ENCODE measurements at regions not wholly inside any gene's neighbourhood (a gene's known extent, or its start where the extent isn't known, plus 50 kb on each side); places are given as distances from the start of the nearest gene placed in this dataset.

- TF ChIP-seq ZBTB48 (tag by site-specific recombination; IDR thresholded peaks at IDR 0.05) (no peak), ZNF518A (tag by site-specific recombination; conservative IDR thresholded peaks at IDR 0.05; ENCODE audit: low read depth) (no peak), ZNF660 (tag by site-specific recombination; IDR thresholded peaks at IDR 0.05) (no peak), KLF17 (tag by site-specific recombination; IDR thresholded peaks at IDR 0.05) (no peak), ZNF704 (tag by site-specific recombination; IDR thresholded peaks at IDR 0.05) (no peak)
Observed at GRCh38 chr14:98742001-98742400, 530.0 kb downstream of the BCL11B start (continued).

GRCh38 chr14:98743536-98743935 is 528.5 kb downstream of the BCL11B start:
- ChIA-PET POLR2A (no interaction called here), CTCF (no interaction called here)
- H3K9me3 ChIP-seq (ENCODE audit: control insufficient read depth, insufficient read depth, low read depth, low read length) = no peaks in the 10 kb centered on the region
- H3K27ac ChIP-seq (ENCODE audit: extremely low read depth, low read depth, low read length) = no peak overlapping the region
- TF ChIP-seq ZNF571 (tag by site-specific recombination; IDR thresholded peaks at IDR 0.05) (no peak), KLF7 (tag by site-specific recombination; IDR thresholded peaks at IDR 0.05; ENCODE audit: borderline replicate concordance) (no peak)
- no peaks in the 10 kb centered on the region for H3K36me3 ChIP-seq (ENCODE audit: control insufficient read depth in 2 of 2, insufficient read depth in 1 of 2, low read length in 2 of 2)
- H3K4me1 ChIP-seq (ENCODE audit: control insufficient read depth, insufficient read depth, low read length) = no peaks in the 10 kb centered on the region
- no peak overlapping the region for H3K4me3 ChIP-seq (ENCODE audit: low read depth, low read length)

GRCh38 chr14:98748966-98749365 is 523.0 kb downstream of the BCL11B start:
- no peak overlapping the region for H3K4me3 ChIP-seq (ENCODE audit: low read depth, low read length)
- H3K36me3 ChIP-seq (ENCODE audit: control insufficient read depth in 2 of 2, insufficient read depth in 1 of 2, low read length in 2 of 2) = no peaks in the 10 kb centered on the region
- ChIA-PET CTCF (no interaction called here), POLR2A (no interaction called here)
- no peaks in the 10 kb centered on the region for H3K9me3 ChIP-seq (ENCODE audit: control insufficient read depth, insufficient read depth, low read depth, low read length)
- no peaks in the 10 kb centered on the region for H3K4me1 ChIP-seq (ENCODE audit: control insufficient read depth, insufficient read depth, low read length)
- TF ChIP-seq ZFP37 (tag by site-specific recombination; IDR thresholded peaks at IDR 0.05) (no peak), ZBTB17 (tag by site-specific recombination; IDR thresholded peaks at IDR 0.05) (peak; percentile 94)
- H3K27ac ChIP-seq (ENCODE audit: extremely low read depth, low read depth, low read length) = no peak overlapping the region

- H3K4me1 ChIP-seq (ENCODE audit: control insufficient read depth, insufficient read depth, low read length) = no peaks in the 10 kb centered on the region
- H3K4me3 ChIP-seq (ENCODE audit: low read depth, low read length) = no peak overlapping the region
- ChIA-PET CTCF (no interaction called here), POLR2A (no interaction called here)
- no peak overlapping the region for H3K27ac ChIP-seq (ENCODE audit: extremely low read depth, low read depth, low read length)
- TF ChIP-seq PRDM1 (tag by site-specific recombination; IDR thresholded peaks at IDR 0.05) = no peak
- peak; percentile 72 for TF ChIP-seq ZBTB17 (tag by site-specific recombination; IDR thresholded peaks at IDR 0.05)
- peak; percentile 52 for TF ChIP-seq ZNF366 (tag by site-specific recombination; conservative IDR thresholded peaks at IDR 0.05)
- H3K36me3 ChIP-seq (ENCODE audit: control insufficient read depth in 2 of 2, insufficient read depth in 1 of 2, low read length in 2 of 2) = no peaks in the 10 kb centered on the region
- H3K9me3 ChIP-seq (ENCODE audit: control insufficient read depth, insufficient read depth, low read depth, low read length) = no peaks in the 10 kb centered on the region
Observed at GRCh38 chr14:98751110-98751509, 520.9 kb downstream of the BCL11B start.
